SK-N-SH (cell line): ENCODE measurements at regions not wholly inside any gene's neighbourhood (a gene's known extent, or its start where the extent isn't known, plus 50 kb on each side); places are given as distances from the start of the nearest gene placed in this dataset.

ENCODE experiments used
- CTCF ChIA-PET: fragments of 300-600, 350-600 bp; formaldehyde crosslinking; extraction: SDS; loops from one replicate; lab custom pipeline; 2021; lab: Yijun Ruan, JAX
- POLR2A ChIA-PET: fragments of 350-600 bp; sonication (Branson Sonifier 250); formaldehyde crosslinking; extraction: SDS; loops from one replicate; lab custom pipeline; 2020; ENCODE audit warnings: antibody characterized with exemption, inconsistent platforms; lab: Yijun Ruan, JAX
- DNase-seq: peaks from one replicate; pipeline ENCODE4 v3.0.0; 2012
- H2AFZ ChIP-seq: fragments of 200-600 bp; sonication (generic); 2 replicates; pipeline ENCODE4 v1.8.1; 2016; ENCODE audit warnings: antibody characterized with exemption, mild to moderate bottlenecking, low read depth
- H3F3A ChIP-seq: fragments of 200-600 bp; sonication (generic); replicated peaks from 2 replicates; pipeline ENCODE3; 2016; ENCODE audit warnings: antibody characterized with exemption, mild to moderate bottlenecking; ENCODE audit not compliant: insufficient read depth
- H3K27ac ChIP-seq, 2 experiments: fragments of 200-500 bp in 1 of 2; fragments of 200-600 bp in 1 of 2; sonication (Bioruptor generic) in 1 of 2; sonication (generic), shearing (Covaris generic) in 1 of 2; 2 replicates each; pipeline versions ENCODE4 v1.5.1 to v1.6.1; 2014 to 2016; ENCODE audit warnings: low read depth in 2 of 2, inconsistent platforms in 1 of 2, low read length in 1 of 2, mild to moderate bottlenecking in 1 of 2, mixed read lengths in 1 of 2
- H3K27me3 ChIP-seq: fragments of 200-600 bp; sonication (generic), shearing (Covaris generic); 2 replicates; pipeline ENCODE4 v1.6.1; 2016; ENCODE audit warnings: mixed run types; ENCODE audit not compliant: insufficient read depth
- H3K36me3 ChIP-seq, 2 experiments: fragments of 200-500 bp in 1 of 2; fragments of 200-600 bp in 1 of 2; sonication (Bioruptor generic) in 1 of 2; sonication (generic) in 1 of 2; replicated peaks in 1 of 2; 2 replicates each; pipeline versions ENCODE3 to v1.5.1; 2014 to 2016; ENCODE audit warnings: low read length in 1 of 2, mild to moderate bottlenecking in 1 of 2; ENCODE audit not compliant: insufficient read depth in 2 of 2, control insufficient read depth in 1 of 2
- H3K4me1 ChIP-seq, 2 experiments: fragments of 200-500 bp in 1 of 2; fragments of 200-600 bp in 1 of 2; sonication (Bioruptor generic) in 1 of 2; sonication (generic), shearing (Covaris generic) in 1 of 2; 2 replicates each; pipeline versions ENCODE4 v1.5.1 to v1.6.1; 2014 to 2016; ENCODE audit warnings: low read depth in 1 of 2, low read length in 1 of 2, mixed run types in 1 of 2; ENCODE audit not compliant: insufficient read depth in 2 of 2, control insufficient read depth in 1 of 2
- H3K4me2 ChIP-seq: fragments of 200-600 bp; sonication (generic), shearing (Covaris generic); 2 replicates; pipeline ENCODE4 v1.6.1; 2017; ENCODE audit warnings: mixed run types
- H3K4me3 ChIP-seq, 2 experiments: fragments of 200-500 bp in 1 of 2; fragments of 200-600 bp in 1 of 2; sonication (Bioruptor generic) in 1 of 2; sonication (generic), shearing (Covaris generic) in 1 of 2; 2 replicates each; pipeline versions ENCODE4 v1.5.1 to v1.8.1; 2014 to 2016; ENCODE audit warnings: low read depth in 2 of 2, inconsistent platforms in 1 of 2, low read length in 1 of 2, mild to moderate bottlenecking in 1 of 2, mixed read lengths in 1 of 2, moderate library complexity in 1 of 2
- H3K79me2 ChIP-seq: fragments of 200-600 bp; sonication (generic); 2 replicates; pipeline ENCODE4 v1.8.1; 2017; ENCODE audit warnings: mild to moderate bottlenecking; ENCODE audit not compliant: insufficient read depth
- H3K9ac ChIP-seq: fragments of 200-600 bp; sonication (generic); 2 replicates; pipeline ENCODE4 v1.6.1; 2017; ENCODE audit warnings: mixed run types
- H3K9me2 ChIP-seq: fragments of 200-600 bp; sonication (generic); 2 replicates; pipeline ENCODE4 v1.6.1; 2017; ENCODE audit warnings: mixed run types
- H3K9me3 ChIP-seq: fragments of 200-600 bp; sonication (generic); 2 replicates; pipeline ENCODE4 v1.6.1; 2017; ENCODE audit warnings: mixed run types, mild to moderate bottlenecking, moderate library complexity
- H4K20me1 ChIP-seq: fragments of 200-600 bp; sonication (generic); 2 replicates; pipeline ENCODE4 v1.6.1; 2017; ENCODE audit warnings: mild to moderate bottlenecking, mixed run types; ENCODE audit not compliant: insufficient read depth
- ELF1 ChIP-seq: IDR thresholded peaks from 2 replicates; pipeline ENCODE4 v1.4.0; 2012
- EP300 ChIP-seq, 2 experiments: IDR thresholded peaks; 2 replicates each; pipeline versions ENCODE4 v1.4.0 to v1.6.1; 2012; ENCODE audit warnings: borderline replicate concordance in 1 of 2, low read depth in 1 of 2, low read length in 1 of 2
- FOSL2 ChIP-seq: IDR thresholded peaks from 2 replicates; pipeline ENCODE4 v1.4.0; 2012; ENCODE audit warnings: low read depth, mild to moderate bottlenecking, moderate library complexity, borderline replicate concordance
- FOXM1 ChIP-seq: IDR thresholded peaks from 2 replicates; pipeline ENCODE4 v1.4.0; 2012; ENCODE audit warnings: low read depth, mild to moderate bottlenecking
- MEF2A ChIP-seq: IDR thresholded peaks from 2 replicates; pipeline ENCODE4 v1.4.0; 2012; ENCODE audit warnings: low read depth, borderline replicate concordance
- NFIC ChIP-seq: IDR thresholded peaks from 2 replicates; pipeline ENCODE4 v1.4.0; 2012; ENCODE audit warnings: borderline replicate concordance
- POLR2AphosphoS5 ChIP-seq: IDR thresholded peaks from 2 replicates; pipeline ENCODE4 v1.6.1; 2012; ENCODE audit warnings: low read depth, low read length
- RAD21 ChIP-seq: IDR thresholded peaks from 2 replicates; pipeline ENCODE4 v1.6.1; 2012; ENCODE audit warnings: mild to moderate bottlenecking, low read length
- RFX5 ChIP-seq: IDR thresholded peaks from 2 replicates; pipeline ENCODE4 v1.6.1; 2012; ENCODE audit warnings: mild to moderate bottlenecking, improper control_type of control experiment, low read length
- RXRA ChIP-seq: IDR thresholded peaks from 2 replicates; pipeline ENCODE4 v1.4.0; 2012; ENCODE audit warnings: low read depth, mild to moderate bottlenecking, borderline replicate concordance
- SMC3 ChIP-seq: IDR thresholded peaks from 2 replicates; pipeline ENCODE4 v1.6.1; 2012; ENCODE audit warnings: low read depth, low read length, improper control_type of control experiment
- TAF1 ChIP-seq: IDR thresholded peaks from 2 replicates; pipeline ENCODE4 v1.6.1; 2012; ENCODE audit warnings: low read depth, mild to moderate bottlenecking, low read length, moderate library complexity, borderline replicate concordance
- TCF12 ChIP-seq: IDR thresholded peaks from 2 replicates; pipeline ENCODE4 v1.4.0; 2012
- TEAD4 ChIP-seq: IDR thresholded peaks from 2 replicates; pipeline ENCODE4 v1.4.0; 2012; ENCODE audit warnings: mild to moderate bottlenecking, borderline replicate concordance; ENCODE audit not compliant: insufficient read depth
- WGBS: methylation state at CpG from one replicate; pipeline ENCODE4 v1.1.6; 2017; ENCODE audit warnings: low lambda C conversion rate; 5-methylcytosine and 5-hydroxymethylcytosine counted together
- TF ChIP-seq, protein P1 (sequence below): fragments of 150-350 bp; IDR thresholded peaks from 2 replicates; pipeline ENCODE4 v1.6.1; 2016; ENCODE audit warnings: mild to moderate bottlenecking, low read depth, low read length
- TF ChIP-seq, protein P2 (sequence below): fragments of 150-350 bp; IDR thresholded peaks from 2 replicates; pipeline ENCODE4 v1.6.1; 2017; ENCODE audit warnings: antibody characterized with exemption, low read length, low read depth, borderline replicate concordance
- TF ChIP-seq, protein P3 (sequence below): IDR thresholded peaks from 2 replicates; pipeline ENCODE4; 2012
- TF ChIP-seq, protein P4 (sequence below): IDR thresholded peaks from 2 replicates; pipeline ENCODE4 v1.4.0; 2012; ENCODE audit warnings: low read depth, borderline replicate concordance

DNA sequence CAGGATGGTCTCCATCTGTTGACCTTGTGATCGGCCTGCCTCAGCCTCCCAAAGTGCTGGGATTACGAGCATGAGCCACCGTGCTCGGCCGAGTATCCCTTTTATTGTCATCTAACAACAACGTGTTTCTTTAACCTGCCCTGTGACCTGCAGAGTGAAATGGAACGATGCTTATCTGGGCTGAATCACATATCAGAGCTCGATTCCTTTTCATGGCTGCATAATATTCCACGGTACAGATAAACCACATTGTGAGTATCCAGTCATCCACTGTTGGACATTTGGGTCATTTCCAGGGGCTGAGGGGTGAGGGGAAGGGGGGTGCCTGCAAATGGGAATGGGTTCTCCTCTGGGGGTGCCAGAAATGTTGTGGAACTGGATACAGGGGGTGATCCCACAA is 260.0 kb downstream of the ASMT start:
- Histone ChIP-seq H3K36me3 (no peaks in the 10 kb centered on the region), H3K79me2 (no peaks in the 10 kb centered on the region), H3K4me1 (no peaks in the 10 kb centered on the region), H3F3A (no peaks in the 10 kb centered on the region), H3K9me2 (no peaks in the 10 kb centered on the region), H3K27me3 (peaks cover 7% of the 10 kb centered on the region; the same call in 1 of the 2 replicates), H3K9ac (no peak overlapping the region), H4K20me1 (no peaks in the 10 kb centered on the region), H3K27ac (no peak overlapping the region), H3K4me2 (no peak overlapping the region), H3K9me3 (0 out of 2 replicates have a peak, but pooled peaks cover 3% of the 10 kb centered on the region), H3K4me3 (no peak overlapping the region), H2AFZ (no peak overlapping the region)
- no peak for DNase-seq
- TF ChIP-seq, protein P1, sequence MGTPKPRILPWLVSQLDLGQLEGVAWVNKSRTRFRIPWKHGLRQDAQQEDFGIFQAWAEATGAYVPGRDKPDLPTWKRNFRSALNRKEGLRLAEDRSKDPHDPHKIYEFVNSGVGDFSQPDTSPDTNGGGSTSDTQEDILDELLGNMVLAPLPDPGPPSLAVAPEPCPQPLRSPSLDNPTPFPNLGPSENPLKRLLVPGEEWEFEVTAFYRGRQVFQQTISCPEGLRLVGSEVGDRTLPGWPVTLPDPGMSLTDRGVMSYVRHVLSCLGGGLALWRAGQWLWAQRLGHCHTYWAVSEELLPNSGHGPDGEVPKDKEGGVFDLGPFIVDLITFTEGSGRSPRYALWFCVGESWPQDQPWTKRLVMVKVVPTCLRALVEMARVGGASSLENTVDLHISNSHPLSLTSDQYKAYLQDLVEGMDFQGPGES = no peak
- TF ChIP-seq EP300 (IDR thresholded peaks at IDR 0.05; ENCODE audit: borderline replicate concordance in 1 of 2, low read depth in 1 of 2, low read length in 1 of 2) (no peak), TEAD4 (no peak), TAF1 (no peak), RXRA (no peak), FOXM1 (no peak), RAD21 (no peak), MEF2A (no peak), NFIC (no peak), SMC3 (no peak), POLR2AphosphoS5 (no peak), ELF1 (no peak), FOSL2 (no peak), RFX5 (no peak), TCF12 (no peak)
- TF ChIP-seq, protein P2, sequence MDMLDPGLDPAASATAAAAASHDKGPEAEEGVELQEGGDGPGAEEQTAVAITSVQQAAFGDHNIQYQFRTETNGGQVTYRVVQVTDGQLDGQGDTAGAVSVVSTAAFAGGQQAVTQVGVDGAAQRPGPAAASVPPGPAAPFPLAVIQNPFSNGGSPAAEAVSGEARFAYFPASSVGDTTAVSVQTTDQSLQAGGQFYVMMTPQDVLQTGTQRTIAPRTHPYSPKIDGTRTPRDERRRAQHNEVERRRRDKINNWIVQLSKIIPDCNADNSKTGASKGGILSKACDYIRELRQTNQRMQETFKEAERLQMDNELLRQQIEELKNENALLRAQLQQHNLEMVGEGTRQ = no peak
- TF ChIP-seq, protein P3, sequence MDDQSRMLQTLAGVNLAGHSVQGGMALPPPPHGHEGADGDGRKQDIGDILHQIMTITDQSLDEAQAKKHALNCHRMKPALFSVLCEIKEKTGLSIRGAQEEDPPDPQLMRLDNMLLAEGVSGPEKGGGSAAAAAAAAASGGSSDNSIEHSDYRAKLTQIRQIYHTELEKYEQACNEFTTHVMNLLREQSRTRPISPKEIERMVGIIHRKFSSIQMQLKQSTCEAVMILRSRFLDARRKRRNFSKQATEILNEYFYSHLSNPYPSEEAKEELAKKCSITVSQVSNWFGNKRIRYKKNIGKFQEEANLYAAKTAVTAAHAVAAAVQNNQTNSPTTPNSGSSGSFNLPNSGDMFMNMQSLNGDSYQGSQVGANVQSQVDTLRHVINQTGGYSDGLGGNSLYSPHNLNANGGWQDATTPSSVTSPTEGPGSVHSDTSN = no peak
- TF ChIP-seq, protein P4, sequence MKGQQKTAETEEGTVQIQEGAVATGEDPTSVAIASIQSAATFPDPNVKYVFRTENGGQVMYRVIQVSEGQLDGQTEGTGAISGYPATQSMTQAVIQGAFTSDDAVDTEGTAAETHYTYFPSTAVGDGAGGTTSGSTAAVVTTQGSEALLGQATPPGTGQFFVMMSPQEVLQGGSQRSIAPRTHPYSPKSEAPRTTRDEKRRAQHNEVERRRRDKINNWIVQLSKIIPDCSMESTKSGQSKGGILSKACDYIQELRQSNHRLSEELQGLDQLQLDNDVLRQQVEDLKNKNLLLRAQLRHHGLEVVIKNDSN = no peak
- ChIA-PET CTCF (no interaction called here), POLR2A (no interaction called here)
- 57% methylated on average over 9 of the region's 9 CpGs for WGBS
